ENCODE measurements at regions not wholly inside any gene's neighbourhood (a gene's known extent, or its start where the extent isn't known, plus 50 kb on each side); places are given as distances from the start of the nearest gene placed in this dataset.

GRCh38 chr13:104008075-104008474, 941.9 kb upstream of the SLC10A2 start (continued):
- TF ChIP-seq SIRT6 (IDR thresholded peaks at IDR 0.05; ENCODE audit: low read length), result no peak
